HG03558 (cell line): ENCODE measurements at regions not wholly inside any gene's neighbourhood (a gene's known extent, or its start where the extent isn't known, plus 50 kb on each side); places are given as distances from the start of the nearest gene placed in this dataset.

Experiments
- ATAC-seq: cut with Tn5 transposase; IDR thresholded peaks from one replicate; pipeline ENCODE4 v1.9.1; 2021; ENCODE audit warnings: moderate number of reproducible peaks; ENCODE audit not compliant: unreplicated experiment; ENCODE audit errors: extremely low read depth

DNA sequence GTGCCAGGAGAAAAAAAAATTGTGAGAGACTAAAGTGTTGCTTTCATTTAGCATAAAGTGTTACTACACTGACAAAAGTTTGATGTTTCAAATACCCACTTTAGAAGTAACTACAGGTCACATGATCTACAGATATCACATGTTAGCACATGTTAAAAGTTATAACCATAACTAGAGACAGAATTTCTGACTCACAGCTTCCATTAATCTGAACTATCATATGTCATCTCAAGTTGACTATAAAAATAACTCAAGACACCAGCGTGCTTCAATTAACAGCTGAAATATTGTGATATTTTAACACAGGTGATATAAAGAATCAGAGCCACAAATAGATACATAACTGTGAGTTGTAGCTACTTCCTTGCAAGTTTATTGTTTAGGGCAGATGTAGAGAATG lies 591.5 kb upstream of the PITX2 start:
- ATAC-seq: no peak

DNA sequence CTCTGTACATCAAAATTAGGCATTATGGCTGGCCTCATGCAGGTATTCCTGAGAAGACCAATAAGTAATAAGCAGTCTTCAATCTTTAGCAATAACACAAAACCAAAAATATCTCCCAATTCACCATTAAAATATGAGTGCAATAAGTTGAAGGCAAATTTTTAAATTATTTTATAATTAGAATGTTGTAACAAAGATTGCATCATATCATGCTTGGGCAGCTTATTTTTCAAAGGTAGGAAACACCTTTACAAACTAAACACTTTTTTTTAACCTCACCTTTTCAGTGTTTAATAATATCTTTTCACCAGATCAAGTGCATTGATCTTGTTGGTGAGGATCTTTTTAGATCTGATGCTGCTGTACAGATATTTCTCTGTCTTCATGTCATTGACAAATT lies 592.9 kb upstream of the PITX2 start:
- ATAC-seq: no peak

DNA sequence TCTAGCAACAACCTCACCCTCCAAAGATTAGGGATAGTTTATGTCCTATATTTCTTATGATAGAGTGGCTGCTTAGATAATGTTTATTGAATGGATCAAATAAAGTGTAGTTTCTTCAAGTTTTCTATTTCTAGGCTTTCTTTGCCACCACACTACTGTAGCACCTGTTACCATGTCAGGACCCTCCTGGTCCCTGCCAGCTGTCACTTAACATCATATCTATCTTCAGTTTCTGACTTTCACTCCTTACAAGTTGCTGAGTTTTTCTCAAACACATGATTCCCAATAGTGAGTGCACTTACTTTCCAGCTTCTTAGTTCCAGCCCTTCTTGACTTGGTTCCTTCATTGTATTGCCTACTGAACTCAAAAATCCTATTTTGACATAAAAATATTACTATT lies 593.9 kb upstream of the PITX2 start:
- ATAC-seq: no peak

DNA sequence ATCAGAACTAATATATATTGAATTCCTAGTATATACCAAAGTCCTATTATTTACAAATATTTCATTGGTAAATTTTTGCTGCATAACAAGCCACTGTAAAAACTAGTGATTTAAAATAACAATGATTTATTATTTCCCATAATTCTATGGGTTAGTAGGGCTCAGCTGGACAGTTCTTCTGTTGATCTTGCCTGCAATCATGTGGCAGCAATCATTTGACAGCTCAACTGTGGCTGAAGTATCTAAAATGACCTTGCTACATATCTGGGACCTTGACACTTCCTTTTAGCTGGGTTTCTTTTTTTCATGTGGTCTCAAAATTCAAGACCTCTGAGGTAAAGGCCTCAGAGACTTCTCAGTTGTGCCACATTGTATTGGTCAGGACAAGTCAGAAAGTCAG lies 598.5 kb upstream of the PITX2 start:
- no peak for ATAC-seq

DNA sequence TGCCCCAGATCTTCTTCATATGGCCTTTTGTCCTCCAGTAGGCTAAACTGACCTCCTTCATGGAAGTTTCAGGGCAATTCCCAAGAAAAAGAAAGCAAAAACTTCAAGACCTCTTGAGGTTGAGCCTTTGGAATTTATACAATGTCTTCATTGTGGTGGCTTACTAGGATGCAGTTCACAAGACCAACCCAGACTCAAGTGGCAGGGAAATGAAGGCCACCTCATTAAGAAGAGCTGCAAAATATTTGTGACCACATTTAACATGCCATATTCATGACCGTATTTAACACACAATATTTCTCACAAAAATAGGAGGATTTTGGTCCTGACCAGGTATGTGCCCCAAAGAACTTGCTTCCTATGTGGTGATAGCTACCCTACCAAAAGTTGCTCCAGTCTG lies 605.5 kb upstream of the PITX2 start:
- no peak for ATAC-seq

DNA sequence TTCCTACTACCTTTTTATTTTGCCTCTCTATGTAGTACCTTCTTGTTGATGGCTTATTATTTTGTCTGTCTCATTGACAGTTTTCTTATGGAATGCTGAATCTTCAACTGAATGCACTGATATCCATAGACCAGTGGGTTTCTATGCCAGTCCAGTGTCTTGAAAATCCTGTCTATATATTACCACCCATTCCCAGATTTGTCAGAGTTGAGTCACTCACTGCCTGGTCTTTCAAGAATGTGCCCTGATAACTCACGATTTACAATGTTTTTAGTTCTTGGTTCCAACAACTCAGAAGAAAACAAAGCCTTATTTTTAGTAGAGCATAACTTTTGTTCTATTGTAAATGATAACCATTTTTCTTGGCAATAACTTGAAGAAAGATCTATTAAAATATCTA lies 606.0 kb upstream of the PITX2 start:
- ATAC-seq: no peak

DNA sequence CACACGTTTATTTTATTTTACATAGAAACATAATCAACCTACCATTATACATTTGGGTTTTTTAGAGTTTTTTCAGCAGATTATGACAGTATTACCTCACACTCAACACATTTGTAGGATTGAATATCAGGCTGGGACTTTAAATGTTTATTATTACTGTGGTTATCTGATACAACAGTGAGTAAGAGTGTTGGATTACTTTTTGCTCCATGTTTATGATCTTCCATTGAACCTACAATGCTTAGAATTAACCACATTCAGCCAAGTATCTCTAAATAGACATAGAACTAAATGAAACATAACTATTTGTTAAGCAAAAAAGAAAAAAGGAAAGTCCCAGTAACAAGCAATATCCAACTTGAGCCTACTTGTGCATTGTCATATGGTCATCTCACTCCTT lies 607.4 kb upstream of the PITX2 start:
- no peak for ATAC-seq

DNA sequence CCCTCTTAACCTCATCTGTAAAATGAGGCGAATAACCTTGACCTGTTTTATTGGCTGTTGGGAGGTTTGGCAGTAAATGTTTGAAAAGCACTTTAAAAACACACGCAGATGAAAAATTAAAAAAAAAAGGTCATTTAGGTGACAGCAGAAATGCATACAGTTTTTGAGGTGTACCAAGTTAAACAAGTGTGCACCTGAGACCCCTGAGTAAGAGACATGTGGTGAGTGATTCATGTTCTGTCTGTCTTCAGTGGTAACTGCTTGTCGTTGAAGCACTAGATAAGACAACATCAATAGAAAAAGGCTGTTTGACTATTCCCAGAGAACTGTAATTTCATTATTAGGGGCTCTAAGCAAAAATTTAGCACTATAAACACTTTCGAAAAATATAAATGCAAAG lies 608.4 kb upstream of the PITX2 start:
- no peak for ATAC-seq

DNA sequence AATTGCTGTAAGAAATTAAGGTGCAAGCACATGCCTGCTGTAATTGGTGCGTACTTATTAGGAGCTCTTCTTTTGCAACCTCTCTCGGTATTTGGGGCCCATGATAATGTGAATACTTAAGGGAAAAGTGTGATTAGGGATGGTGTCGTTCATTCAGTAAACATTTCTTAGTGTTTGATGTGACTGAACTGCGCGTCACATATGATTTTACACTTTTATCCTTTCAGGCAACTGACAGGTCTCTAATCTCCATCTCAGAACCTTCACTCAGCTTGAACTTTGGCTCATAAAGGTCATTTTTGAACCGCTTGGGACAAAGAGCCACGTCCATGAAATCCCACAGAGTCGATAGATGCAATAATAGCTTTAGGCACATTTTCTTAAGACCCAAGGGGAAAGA lies 612.1 kb upstream of the PITX2 start:
- no peak for ATAC-seq

DNA sequence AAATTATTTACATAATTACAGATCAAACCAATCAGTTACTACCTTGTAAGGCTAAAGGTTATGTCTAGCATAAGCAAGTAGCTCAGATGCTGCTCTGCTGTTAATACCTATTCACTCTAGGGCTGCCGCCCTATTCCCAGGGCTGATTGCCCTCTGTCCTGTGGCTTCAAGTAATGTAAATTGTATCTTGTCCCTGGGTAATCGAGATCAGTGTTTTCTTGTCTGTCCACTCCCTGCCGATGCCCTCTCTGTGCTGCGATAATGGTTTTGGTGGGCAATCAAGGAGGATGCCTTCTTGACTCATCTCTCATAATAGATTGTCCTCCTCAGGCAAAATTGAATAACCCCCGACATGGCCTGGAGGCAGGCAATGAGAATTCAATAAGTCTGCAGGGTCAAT lies 641.0 kb upstream of the PITX2 start:
- ATAC-seq: no peak

DNA sequence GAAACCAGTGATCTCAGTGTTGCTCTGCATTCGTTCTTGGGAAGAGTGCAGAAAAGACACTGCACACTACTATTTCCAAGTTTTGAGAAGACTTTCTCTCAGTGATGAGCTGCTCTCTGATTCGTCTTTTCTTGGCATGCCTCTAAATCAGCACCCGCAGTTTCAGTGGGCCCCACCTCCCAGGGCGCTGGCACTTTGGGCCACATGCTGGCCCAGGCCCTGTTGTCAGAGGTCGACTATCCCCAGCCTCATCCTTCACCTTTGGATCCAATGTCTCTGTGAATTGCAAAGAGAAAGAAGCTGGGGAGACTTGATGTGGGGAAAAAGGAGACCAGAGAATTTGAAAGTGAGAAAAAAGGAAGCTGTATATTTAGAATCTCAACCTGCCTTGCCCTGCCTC lies 644.1 kb upstream of the PITX2 start:
- no peak for ATAC-seq

DNA sequence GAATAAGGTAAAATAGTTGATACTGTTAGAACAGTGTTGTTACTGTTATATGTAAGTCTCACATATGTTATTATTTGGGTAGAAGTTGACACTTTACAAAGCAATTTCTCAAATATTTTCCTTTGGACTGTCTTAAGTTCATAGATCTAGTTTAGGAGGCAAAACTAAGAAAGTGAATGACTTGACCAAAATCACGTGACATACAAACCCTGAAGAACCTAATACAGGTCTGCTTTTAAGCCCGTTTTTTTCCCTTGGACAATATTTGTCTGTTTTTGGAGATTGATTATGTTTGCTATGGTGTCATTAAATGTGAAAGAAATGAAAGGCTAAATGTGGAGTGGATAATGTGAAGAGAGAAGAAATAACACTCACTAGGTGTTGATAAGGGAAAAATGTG lies 644.9 kb upstream of the PITX2 start:
- no peak for ATAC-seq

DNA sequence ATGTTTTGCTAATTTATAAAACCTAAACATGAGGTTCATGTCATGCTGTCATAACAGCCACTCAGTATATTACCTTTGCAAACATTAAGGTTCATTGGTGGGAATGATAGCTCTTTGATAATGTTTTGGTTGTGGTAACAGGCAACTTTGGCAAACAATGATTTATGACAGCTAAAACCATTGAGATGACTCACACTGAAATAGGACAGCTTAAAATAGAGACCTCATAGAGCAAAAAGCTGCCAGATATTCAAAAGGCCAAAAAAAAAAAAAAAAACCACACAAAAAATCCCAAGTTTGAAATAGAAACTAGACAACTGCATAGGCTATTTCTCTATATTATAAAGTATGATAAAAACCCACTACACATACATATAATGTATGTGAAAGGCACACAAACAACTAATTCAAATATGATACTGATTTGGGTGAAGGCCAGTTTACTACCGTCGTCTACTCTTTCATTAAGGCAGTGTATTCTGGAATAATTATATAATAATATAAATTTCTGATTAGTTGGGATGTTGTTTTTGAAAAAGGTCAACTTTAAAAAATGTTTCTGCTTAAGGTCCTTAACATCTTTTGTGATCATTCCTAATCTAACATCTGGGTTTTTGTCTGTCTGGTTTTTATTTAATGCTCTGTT lies 646.0 kb upstream of the PITX2 start:
- peak; percentile 72 for ATAC-seq

DNA sequence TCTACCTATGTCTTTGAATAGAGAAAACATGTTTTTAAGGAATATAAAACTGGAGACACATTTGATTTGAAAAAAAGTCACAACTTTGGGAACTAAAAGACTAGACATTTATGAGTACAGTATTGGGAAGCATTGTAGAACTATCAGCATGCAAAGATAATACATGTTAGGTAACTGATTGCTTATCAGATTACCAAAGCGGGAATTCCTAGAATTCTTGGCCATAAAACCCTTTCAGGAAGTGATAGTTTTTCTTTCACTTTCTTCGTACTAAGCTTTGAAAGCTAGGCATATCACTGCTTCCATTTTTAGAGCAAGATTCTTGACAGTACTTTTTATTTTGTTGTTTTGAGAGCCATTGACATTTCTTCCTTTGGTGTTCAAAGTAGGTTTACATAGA lies 646.6 kb upstream of the PITX2 start:
- ATAC-seq: no peak

DNA sequence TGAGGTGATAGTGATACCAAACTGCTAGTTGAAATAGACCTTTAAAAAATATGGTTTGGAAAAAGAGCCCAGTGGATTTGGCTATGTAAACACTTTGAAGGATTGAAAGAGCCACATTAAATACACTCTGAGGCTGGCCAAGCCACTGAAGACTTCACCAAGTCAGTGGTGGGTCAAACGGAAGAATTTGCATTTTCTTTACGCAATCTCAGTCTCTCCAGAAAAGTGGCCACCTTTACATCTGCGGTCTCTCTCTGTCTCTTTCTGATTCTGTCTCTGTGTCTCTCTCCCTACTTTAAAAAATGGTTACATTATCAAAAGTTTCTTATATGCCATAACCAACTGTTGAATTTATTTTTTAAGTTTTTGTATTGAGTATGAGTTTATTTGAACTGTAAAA lies 651.2 kb upstream of the PITX2 start:
- no peak for ATAC-seq

DNA sequence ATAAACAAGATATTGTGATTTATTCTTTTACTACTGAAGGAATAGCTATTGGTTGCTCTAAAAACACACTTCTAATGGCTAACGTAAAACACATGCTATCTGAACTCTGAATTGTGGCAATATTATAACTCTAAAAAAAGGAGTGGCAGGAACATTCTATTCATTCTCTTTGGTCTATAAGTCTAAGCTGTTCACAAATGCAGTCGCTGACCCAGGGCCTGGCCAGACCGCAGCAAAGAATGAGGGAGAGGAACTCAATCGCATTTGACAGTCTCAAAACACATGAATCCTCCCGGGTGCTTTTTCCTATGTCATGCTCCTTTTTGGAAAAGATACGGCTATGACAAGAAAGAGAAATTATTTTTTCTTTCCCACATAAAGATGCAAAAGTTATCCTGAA lies 651.6 kb upstream of the PITX2 start:
- no peak for ATAC-seq

DNA sequence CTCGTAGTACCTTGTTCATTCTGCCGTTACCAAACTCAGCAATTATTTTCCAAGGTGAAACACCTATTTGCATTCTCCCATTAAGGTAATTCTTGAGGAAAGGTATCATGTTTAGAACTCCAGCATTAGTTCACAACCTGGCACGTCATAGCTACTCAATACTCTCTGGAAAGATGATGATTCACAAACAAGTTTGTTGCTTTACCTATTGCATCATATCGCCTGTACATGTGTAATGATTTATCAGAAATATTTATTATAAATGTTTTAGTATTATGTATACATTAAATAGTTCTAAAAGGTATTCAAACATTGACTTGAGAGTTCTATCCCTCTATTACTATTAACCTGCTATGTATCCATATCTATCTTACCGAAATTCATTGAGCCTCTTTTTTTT lies 658.3 kb upstream of the PITX2 start:
- ATAC-seq: no peak

DNA sequence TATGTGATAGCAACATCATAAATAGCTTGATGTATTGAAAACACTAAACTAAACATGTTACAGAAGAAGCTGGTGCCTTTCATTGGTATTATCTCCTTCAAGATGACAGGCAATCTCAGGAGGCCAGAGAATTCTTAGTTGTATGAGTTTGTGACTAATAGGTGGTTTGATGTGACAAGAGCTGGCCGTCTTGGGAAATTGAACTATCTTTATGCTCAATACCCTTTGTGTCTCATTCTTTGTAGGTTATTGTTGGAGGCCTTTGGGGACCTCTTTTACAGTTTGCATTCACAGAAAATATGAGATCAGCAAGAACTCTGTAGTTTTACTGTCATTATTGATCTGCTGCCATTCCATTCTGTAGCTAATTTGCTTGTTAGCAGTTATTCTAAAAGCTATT lies 659.2 kb upstream of the PITX2 start:
- ATAC-seq: no peak

DNA sequence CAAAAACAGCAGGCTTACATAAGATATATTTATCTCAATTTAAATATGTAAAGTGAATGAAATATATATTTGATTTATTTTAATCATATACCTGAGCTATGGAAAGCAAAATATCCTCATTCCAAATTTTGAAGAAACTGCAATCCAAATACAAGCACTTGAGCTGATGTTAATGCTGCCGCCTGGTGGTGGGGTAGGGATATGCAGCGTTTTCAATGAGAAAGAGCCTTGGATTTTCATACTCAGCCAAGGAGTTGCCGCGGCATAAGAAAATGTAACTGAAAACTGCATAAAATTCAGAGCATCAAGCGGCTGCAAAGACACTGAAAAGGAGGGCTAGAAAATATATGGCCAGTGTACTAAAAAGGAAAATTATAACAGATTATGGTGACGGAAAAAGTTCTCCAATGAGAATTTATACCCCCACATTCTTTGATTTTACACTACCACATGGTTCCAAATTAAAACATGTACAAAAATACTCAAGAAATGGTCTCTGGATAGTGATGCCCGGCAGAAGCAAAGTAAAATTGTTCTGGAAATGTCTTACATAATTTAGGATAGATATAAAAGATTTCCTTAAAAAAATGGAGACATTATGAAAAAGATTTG lies 660.3 kb upstream of the PITX2 start:
- no peak for ATAC-seq

DNA sequence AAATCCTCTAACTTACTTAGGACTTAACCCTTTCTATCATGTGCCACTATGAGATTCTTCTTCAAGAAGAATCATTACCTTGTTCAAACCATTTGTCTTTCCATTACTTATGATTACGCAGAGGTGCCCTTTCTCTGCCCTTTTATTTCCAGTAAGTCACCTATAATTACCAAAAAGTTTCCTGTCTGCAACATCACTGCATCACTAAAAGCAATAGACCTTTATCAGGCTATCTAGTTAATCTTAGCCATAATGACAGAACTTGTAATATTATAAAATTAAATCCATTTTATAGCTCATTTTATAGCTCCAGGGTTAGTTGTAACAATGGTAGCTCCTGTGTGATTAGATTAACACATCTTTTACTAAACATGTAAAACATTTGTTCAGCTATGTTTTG lies 673.6 kb upstream of the PITX2 start:
- no peak for ATAC-seq

DNA sequence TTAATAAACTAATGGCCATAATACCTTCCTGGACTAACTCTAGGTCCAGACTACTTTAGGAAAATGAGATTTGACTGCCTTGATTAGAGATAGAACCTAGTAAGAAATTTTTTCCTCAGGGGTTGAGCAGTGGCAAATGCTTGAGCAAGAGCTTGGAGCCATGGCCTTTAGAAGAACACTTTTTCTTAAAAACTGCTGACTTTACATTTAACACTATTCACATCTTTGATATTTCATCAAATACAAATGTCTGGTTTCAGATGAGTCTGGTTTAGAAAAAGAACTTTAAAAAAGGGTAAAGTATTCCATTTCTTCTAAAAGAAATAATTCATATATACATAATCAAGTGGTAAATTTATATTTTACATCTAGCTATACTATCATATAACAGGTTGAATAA lies 680.9 kb upstream of the PITX2 start:
- ATAC-seq: no peak

DNA sequence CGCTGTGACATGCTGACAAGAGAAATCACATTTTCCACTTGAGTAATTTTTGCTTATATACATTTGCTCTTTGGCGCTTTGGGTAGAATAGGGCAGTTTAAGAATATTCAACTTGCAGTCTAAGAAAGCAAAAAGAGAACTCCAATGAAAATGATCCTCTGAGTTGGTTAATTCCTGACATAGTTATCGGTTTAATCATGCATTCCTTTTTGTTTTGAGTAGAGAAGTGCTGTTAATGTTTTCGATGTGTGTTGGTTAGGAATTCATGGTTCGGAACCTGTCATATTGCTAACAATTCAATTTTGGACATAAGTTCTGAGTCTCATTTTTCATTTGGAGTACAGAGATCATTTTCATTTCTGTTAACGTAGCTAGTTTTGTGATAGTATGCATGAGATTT lies 700.6 kb upstream of the PITX2 start:
- no peak for ATAC-seq

DNA sequence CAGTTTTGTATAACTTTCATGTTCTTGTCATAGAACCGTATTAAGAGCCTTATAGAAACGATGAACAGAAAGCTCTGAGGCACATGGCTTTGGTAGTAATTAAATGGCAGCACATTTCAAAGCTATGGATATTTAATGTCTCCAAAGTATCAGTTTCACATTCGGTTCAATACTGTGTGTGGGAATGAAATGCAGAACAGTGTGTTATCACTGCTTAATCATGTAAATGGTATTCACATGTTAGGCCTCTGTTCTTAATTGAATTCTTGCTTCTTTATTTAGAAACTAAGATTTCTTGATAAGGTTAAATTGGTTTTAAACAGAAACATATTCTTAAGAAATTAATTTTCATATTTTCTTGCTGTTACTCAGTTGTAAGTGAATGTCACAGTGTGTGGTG lies 701.0 kb upstream of the PITX2 start:
- ATAC-seq: no peak
